ENCODE measurements at regions not wholly inside any gene's neighbourhood (a gene's known extent, or its start where the extent isn't known, plus 50 kb on each side); places are given as distances from the start of the nearest gene placed in this dataset.
A peak's percentile ranks its signal among the peaks of the same experiment; 100 is the strongest.

DNA sequence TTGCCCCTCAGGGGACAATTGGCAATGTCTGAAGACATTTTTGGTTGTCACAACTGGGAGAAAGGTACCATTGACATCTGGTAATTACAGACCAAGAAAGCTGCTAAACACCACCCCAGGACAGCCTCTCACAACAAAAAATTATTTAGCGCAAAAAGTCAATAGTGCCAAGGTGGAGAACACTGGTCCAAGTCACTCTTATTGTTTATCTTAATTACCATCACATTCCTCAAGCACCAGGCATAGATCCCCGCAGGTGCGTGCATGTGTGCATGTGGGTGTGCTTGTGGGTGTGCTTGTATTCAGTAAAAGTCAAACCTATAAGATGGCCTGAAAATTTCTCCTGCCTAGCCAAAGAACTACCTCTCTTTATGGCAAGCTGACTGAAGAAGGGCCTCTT is 74.9 kb upstream of the WDR75 start:
- CTCF ChIA-PET, result interaction anchor here (0.8 kb wide), 1 partner anchor 45 kb away, joined by 3 read pairs; no protein-coding TSS in a partner anchor
- no peak overlapping the region for H3K4me2 ChIP-seq
- no peaks in the 10 kb centered on the region for H3K79me2 ChIP-seq (ENCODE audit: low read depth)
- H3K4me1 ChIP-seq (replicated peaks; ENCODE audit: insufficient read depth), result peaks cover 17% of the 10 kb centered on the region
- H3K9me2 ChIP-seq (ENCODE audit: insufficient read depth), result no peaks in the 10 kb centered on the region
- no TSS peak for BruUV-seq (replicated peaks)
- H4K20me1 ChIP-seq (ENCODE audit: insufficient read depth), result no peaks in the 10 kb centered on the region
- no peak overlapping the region for H3K27ac ChIP-seq
- H2AFZ ChIP-seq, result no peak overlapping the region
- no peaks in the 10 kb centered on the region for H3K36me3 ChIP-seq (ENCODE audit: low read depth)
- no peaks in the 10 kb centered on the region for H3K27me3 ChIP-seq (ENCODE audit: insufficient read depth, low read depth)
- DNase-seq, result no peak
- no peak overlapping the region for H3K4me3 ChIP-seq
- TF ChIP-seq EZH2 (IDR thresholded peaks at IDR 0.05; ENCODE audit: low read depth), result no peak
- TF ChIP-seq, protein P1, sequence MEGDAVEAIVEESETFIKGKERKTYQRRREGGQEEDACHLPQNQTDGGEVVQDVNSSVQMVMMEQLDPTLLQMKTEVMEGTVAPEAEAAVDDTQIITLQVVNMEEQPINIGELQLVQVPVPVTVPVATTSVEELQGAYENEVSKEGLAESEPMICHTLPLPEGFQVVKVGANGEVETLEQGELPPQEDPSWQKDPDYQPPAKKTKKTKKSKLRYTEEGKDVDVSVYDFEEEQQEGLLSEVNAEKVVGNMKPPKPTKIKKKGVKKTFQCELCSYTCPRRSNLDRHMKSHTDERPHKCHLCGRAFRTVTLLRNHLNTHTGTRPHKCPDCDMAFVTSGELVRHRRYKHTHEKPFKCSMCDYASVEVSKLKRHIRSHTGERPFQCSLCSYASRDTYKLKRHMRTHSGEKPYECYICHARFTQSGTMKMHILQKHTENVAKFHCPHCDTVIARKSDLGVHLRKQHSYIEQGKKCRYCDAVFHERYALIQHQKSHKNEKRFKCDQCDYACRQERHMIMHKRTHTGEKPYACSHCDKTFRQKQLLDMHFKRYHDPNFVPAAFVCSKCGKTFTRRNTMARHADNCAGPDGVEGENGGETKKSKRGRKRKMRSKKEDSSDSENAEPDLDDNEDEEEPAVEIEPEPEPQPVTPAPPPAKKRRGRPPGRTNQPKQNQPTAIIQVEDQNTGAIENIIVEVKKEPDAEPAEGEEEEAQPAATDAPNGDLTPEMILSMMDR (conservative IDR thresholded peaks at IDR 0.05), result no peak
- POLR2A ChIA-PET (ENCODE audit: unreplicated experiment), result no interaction called here
- 0 out of 2 replicates have a peak, but pooled peaks cover 5% of the 10 kb centered on the region for H3F3A ChIP-seq (ENCODE audit: insufficient read depth, low read depth)
- H3K9me3 ChIP-seq (ENCODE audit: insufficient read depth, low read depth), result no peaks in the 10 kb centered on the region; the same call in 1 of the 2 replicates
- intact Hi-C loops (cut with micrococcal nuclease; ENCODE audit: unreplicated experiment), result no loop called here

- Histone ChIP-seq H3K9me3 (ENCODE audit: insufficient read depth, low read depth) (no peaks in the 10 kb centered on the region; the same call in 1 of the 2 replicates), H3K4me3 (no peak overlapping the region), H3K36me3 (ENCODE audit: low read depth) (no peaks in the 10 kb centered on the region), H3K27ac (no peak overlapping the region), H3F3A (ENCODE audit: insufficient read depth, low read depth) (0 out of 2 replicates have a peak, but pooled peaks cover 5% of the 10 kb centered on the region), H3K4me2 (no peak overlapping the region), H3K4me1 (replicated peaks; ENCODE audit: insufficient read depth) (peaks cover 17% of the 10 kb centered on the region), H3K79me2 (ENCODE audit: low read depth) (no peaks in the 10 kb centered on the region), H4K20me1 (ENCODE audit: insufficient read depth) (no peaks in the 10 kb centered on the region), H3K27me3 (ENCODE audit: insufficient read depth, low read depth) (no peaks in the 10 kb centered on the region), H2AFZ (no peak overlapping the region), H3K9me2 (ENCODE audit: insufficient read depth) (no peaks in the 10 kb centered on the region)
- intact Hi-C loops (cut with micrococcal nuclease; ENCODE audit: unreplicated experiment), result no loop called here
- BruUV-seq (replicated peaks), result no TSS peak
- CTCF ChIA-PET, result no interaction called here
- POLR2A ChIA-PET (ENCODE audit: unreplicated experiment), result no interaction called here
- no peak for DNase-seq
- TF ChIP-seq, protein P1 (conservative IDR thresholded peaks at IDR 0.05), result no peak
- TF ChIP-seq EZH2 (IDR thresholded peaks at IDR 0.05; ENCODE audit: low read depth), result no peak
Measured at GRCh38 chr2:189367343-189367742, 73.9 kb upstream of the WDR75 start.

DNA sequence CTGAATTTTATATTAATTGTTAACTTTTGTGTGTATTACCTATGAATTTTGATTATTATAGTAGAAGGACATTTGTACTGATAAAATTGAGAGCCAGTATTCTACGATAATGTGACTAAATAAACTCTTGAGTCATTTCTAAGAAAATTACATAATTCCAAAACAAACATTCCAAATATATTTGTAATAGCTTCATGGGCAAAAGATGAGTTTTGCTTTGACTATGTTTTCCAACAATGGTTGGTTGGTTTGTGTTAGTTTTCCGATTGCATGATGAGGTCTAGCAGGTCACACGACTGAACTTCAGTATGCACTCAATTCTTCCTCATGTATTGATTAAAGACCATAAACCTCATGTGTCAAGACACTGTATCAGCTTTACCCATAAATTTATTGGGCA is 71.7 kb upstream of the WDR75 start:
- ChIA-PET CTCF (no interaction called here), POLR2A (ENCODE audit: unreplicated experiment) (no interaction called here)
- no peak overlapping the region for H3K27ac ChIP-seq
- H3K9me3 ChIP-seq (ENCODE audit: insufficient read depth, low read depth), result no peaks in the 10 kb centered on the region; the same call in 1 of the 2 replicates
- H3K79me2 ChIP-seq (ENCODE audit: low read depth), result no peaks in the 10 kb centered on the region
- intact Hi-C loops (cut with micrococcal nuclease; ENCODE audit: unreplicated experiment), result no loop called here
- H3K4me1 ChIP-seq (replicated peaks; ENCODE audit: insufficient read depth), result peaks cover 6% of the 10 kb centered on the region; the same call in 1 of the 2 replicates
- no peak overlapping the region for H3K4me3 ChIP-seq
- H3K27me3 ChIP-seq (ENCODE audit: insufficient read depth, low read depth), result no peaks in the 10 kb centered on the region
- H2AFZ ChIP-seq, result no peak overlapping the region
- no peaks in the 10 kb centered on the region for H3K36me3 ChIP-seq (ENCODE audit: low read depth)
- BruUV-seq (replicated peaks), result no TSS peak
- H3K9me2 ChIP-seq (ENCODE audit: insufficient read depth), result no peaks in the 10 kb centered on the region
- 0 out of 2 replicates have a peak, but pooled peaks cover 5% of the 10 kb centered on the region for H3F3A ChIP-seq (ENCODE audit: insufficient read depth, low read depth)
- no peak overlapping the region for H3K4me2 ChIP-seq
- peak in 1 of 2 experiments; percentile 63 for DNase-seq
- TF ChIP-seq EZH2 (IDR thresholded peaks at IDR 0.05; ENCODE audit: low read depth), result no peak
- no peaks in the 10 kb centered on the region for H4K20me1 ChIP-seq (ENCODE audit: insufficient read depth)

- Histone ChIP-seq H3K36me3 (ENCODE audit: low read depth) (no peaks in the 10 kb centered on the region), H3K27ac (no peak overlapping the region), H3K27me3 (ENCODE audit: insufficient read depth, low read depth) (no peaks in the 10 kb centered on the region), H2AFZ (no peak overlapping the region), H3K4me1 (replicated peaks; ENCODE audit: insufficient read depth) (peaks cover 6% of the 10 kb centered on the region; the same call in 1 of the 2 replicates), H3K4me2 (no peak overlapping the region), H3F3A (ENCODE audit: insufficient read depth, low read depth) (0 out of 2 replicates have a peak, but pooled peaks cover 5% of the 10 kb centered on the region), H3K4me3 (no peak overlapping the region), H3K9me2 (ENCODE audit: insufficient read depth) (no peaks in the 10 kb centered on the region), H3K79me2 (ENCODE audit: low read depth) (no peaks in the 10 kb centered on the region), H3K9me3 (ENCODE audit: insufficient read depth, low read depth) (no peaks in the 10 kb centered on the region; the same call in 1 of the 2 replicates), H4K20me1 (ENCODE audit: insufficient read depth) (no peaks in the 10 kb centered on the region)
- TF ChIP-seq, protein P1 (conservative IDR thresholded peaks at IDR 0.05), result no peak
- no peak for TF ChIP-seq EZH2 (IDR thresholded peaks at IDR 0.05; ENCODE audit: low read depth)
- BruUV-seq (replicated peaks), result no TSS peak
- intact Hi-C loops (cut with micrococcal nuclease; ENCODE audit: unreplicated experiment), result no loop called here
- no peak for DNase-seq
- POLR2A ChIA-PET (ENCODE audit: unreplicated experiment), result no interaction called here
- CTCF ChIA-PET, result no interaction called here
Measured at GRCh38 chr2:189370719-189371118, 70.6 kb upstream of the WDR75 start.

Data from PC-9 (cell line).